ENCODE measurements at regions not wholly inside any gene's neighbourhood (a gene's known extent, or its start where the extent isn't known, plus 50 kb on each side); places are given as distances from the start of the nearest gene placed in this dataset.
"Not testable (repeated sequence)": the region's sequence is repeated elsewhere in the genome, so short reads cannot be mapped to it uniquely, and the experiment has no call there.

GRCh38 chr21:9744593-9744992, 776.8 kb upstream of the TPTE start:
- not testable (repeated sequence) for H3F3A ChIP-seq (ENCODE audit: insufficient read depth); H3K4me3 ChIP-seq (ENCODE audit: insufficient read depth, low read length, poor library complexity, severe bottlenecking); H3K36me3 ChIP-seq (ENCODE audit: low read length); H3K9me2 ChIP-seq (replicated peaks; ENCODE audit: insufficient read depth, low read length); H3K9ac ChIP-seq (ENCODE audit: low read length); H3K27ac ChIP-seq (ENCODE audit: low read depth, low read length); H2AFZ ChIP-seq (ENCODE audit: low read depth, low read length, severe bottlenecking); H3K79me2 ChIP-seq (ENCODE audit: insufficient read depth, low read length); H4K20me1 ChIP-seq (ENCODE audit: low read depth, low read length); H3K27me3 ChIP-seq (ENCODE audit: low read length); H3K9me3 ChIP-seq (ENCODE audit: insufficient read depth, low read length); H3K4me2 ChIP-seq (ENCODE audit: low read depth, low read length, poor library complexity, severe bottlenecking)

DNA sequence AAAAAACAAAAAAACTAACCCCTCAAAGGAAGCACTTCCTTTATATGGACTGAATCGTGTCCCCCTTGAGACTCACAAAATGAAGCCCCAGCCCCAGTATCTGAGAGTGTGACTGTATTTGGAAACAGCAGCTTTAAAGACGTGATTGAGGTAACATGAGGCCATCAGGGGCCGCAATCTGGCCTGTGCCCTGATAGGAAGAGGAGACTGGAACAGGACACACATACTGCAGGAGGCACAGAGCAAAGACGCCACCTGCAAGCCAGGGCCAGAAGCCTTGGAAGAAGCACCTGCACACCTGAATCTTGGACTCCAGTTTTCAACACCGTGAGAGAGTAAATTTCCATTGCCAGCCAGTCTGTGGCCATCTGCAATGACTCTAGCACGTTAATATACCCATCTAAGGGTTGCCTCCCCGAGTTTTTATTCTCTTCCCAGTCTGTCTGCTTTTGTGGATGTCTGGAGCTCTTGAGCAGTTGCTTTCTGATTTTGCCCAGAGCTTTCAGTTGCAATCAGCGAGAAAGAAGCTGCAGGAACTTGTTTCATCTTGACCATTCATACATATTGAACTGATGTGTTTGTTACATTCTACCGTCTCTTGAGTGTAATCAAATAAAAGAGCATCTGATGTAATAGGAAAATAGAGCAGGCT, 775.8 kb upstream of the TPTE start:
- H2AFZ ChIP-seq (ENCODE audit: low read depth, low read length, severe bottlenecking); H3K9ac ChIP-seq (ENCODE audit: low read length); H3K27ac ChIP-seq (ENCODE audit: low read depth, low read length); H3K4me2 ChIP-seq (ENCODE audit: low read depth, low read length, poor library complexity, severe bottlenecking); H3K36me3 ChIP-seq (ENCODE audit: low read length); H3K27me3 ChIP-seq (ENCODE audit: low read length); H3K9me3 ChIP-seq (ENCODE audit: insufficient read depth, low read length); H4K20me1 ChIP-seq (ENCODE audit: low read depth, low read length); H3K79me2 ChIP-seq (ENCODE audit: insufficient read depth, low read length); H3F3A ChIP-seq (ENCODE audit: insufficient read depth); H3K9me2 ChIP-seq (replicated peaks; ENCODE audit: insufficient read depth, low read length); H3K4me3 ChIP-seq (ENCODE audit: insufficient read depth, low read length, poor library complexity, severe bottlenecking): not testable (repeated sequence)

DNA sequence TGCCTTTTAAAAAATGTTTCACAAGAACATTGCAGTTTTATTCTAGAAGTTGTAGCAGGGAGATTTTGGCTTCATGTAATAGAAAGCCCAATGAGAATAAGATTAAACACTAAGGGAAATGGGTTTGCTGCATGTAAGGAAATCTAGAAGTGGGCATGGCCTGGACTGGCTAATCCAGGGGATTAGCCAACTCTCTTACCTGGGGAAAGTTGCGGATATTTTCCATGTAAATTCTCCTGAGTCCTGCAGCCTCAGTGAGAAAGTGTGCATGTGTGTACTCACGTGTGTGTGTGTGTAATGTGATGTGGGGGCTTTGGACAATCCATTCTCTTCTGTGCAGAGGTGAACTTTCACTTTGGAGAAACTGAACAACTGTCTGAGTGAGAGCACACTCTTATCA, 775.1 kb upstream of the TPTE start:
- H3K9me3 ChIP-seq (ENCODE audit: insufficient read depth, low read length); H2AFZ ChIP-seq (ENCODE audit: low read depth, low read length, severe bottlenecking); H3K79me2 ChIP-seq (ENCODE audit: insufficient read depth, low read length); H3K4me2 ChIP-seq (ENCODE audit: low read depth, low read length, poor library complexity, severe bottlenecking); H3K9ac ChIP-seq (ENCODE audit: low read length); H4K20me1 ChIP-seq (ENCODE audit: low read depth, low read length); H3K27ac ChIP-seq (ENCODE audit: low read depth, low read length); H3K4me3 ChIP-seq (ENCODE audit: insufficient read depth, low read length, poor library complexity, severe bottlenecking); H3K36me3 ChIP-seq (ENCODE audit: low read length); H3K9me2 ChIP-seq (replicated peaks; ENCODE audit: insufficient read depth, low read length); H3F3A ChIP-seq (ENCODE audit: insufficient read depth); H3K27me3 ChIP-seq (ENCODE audit: low read length): not testable (repeated sequence)

DNA sequence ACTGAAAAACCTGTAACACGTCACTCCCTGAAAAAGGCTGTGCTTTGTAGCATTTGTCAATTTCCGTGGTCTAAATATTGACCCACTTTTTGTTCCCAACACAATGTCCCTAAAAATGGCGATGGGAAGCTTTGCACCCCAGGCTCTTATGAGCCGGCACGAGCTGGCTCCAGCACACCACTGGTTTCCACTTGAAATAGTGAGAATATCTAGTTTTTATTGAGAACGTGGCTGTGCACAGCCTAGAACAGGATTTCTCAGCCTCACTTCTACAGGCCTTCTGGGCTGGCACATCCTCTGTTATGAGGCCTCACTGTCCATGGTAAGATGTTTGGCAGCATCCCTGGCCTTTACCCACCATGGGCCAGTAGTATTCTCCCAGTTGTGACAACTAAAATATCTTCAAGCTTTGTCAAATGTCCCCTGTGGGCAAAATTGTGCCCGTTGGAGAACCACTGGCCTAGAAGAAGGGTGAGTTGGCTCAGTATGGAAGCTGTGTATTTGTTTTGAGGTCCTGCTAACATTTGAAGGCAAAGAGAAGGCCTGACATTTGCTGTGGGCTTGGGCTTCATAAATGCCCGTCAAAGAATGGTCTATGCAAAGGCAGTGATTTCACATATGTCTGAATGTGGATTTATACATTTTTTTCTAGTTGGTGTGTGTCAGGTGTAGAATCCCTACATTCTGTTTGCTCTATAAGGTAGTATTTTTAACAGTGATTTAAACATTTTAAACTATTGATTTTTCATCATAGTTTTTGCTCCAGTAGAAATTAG, 774.4 kb upstream of the TPTE start:
- H3K27ac ChIP-seq (ENCODE audit: low read depth, low read length); H3K9ac ChIP-seq (ENCODE audit: low read length); H4K20me1 ChIP-seq (ENCODE audit: low read depth, low read length); H3K4me2 ChIP-seq (ENCODE audit: low read depth, low read length, poor library complexity, severe bottlenecking); H3K9me3 ChIP-seq (ENCODE audit: insufficient read depth, low read length); H3K79me2 ChIP-seq (ENCODE audit: insufficient read depth, low read length); H3K9me2 ChIP-seq (replicated peaks; ENCODE audit: insufficient read depth, low read length); H3F3A ChIP-seq (ENCODE audit: insufficient read depth); H3K36me3 ChIP-seq (ENCODE audit: low read length); H3K27me3 ChIP-seq (ENCODE audit: low read length); H3K4me3 ChIP-seq (ENCODE audit: insufficient read depth, low read length, poor library complexity, severe bottlenecking); H2AFZ ChIP-seq (ENCODE audit: low read depth, low read length, severe bottlenecking): not testable (repeated sequence)

- not testable (repeated sequence) for H2AFZ ChIP-seq (ENCODE audit: low read depth, low read length, severe bottlenecking); H3K9me3 ChIP-seq (ENCODE audit: insufficient read depth, low read length); H3K4me2 ChIP-seq (ENCODE audit: low read depth, low read length, poor library complexity, severe bottlenecking); H3K27me3 ChIP-seq (ENCODE audit: low read length); H3K9ac ChIP-seq (ENCODE audit: low read length); H3K27ac ChIP-seq (ENCODE audit: low read depth, low read length); H3F3A ChIP-seq (ENCODE audit: insufficient read depth); H4K20me1 ChIP-seq (ENCODE audit: low read depth, low read length); H3K79me2 ChIP-seq (ENCODE audit: insufficient read depth, low read length); H3K36me3 ChIP-seq (ENCODE audit: low read length); H3K4me3 ChIP-seq (ENCODE audit: insufficient read depth, low read length, poor library complexity, severe bottlenecking); H3K9me2 ChIP-seq (replicated peaks; ENCODE audit: insufficient read depth, low read length)
These were observed 773.5 kb upstream of the TPTE start for GRCh38 chr21:9747870-9748269.

DNA sequence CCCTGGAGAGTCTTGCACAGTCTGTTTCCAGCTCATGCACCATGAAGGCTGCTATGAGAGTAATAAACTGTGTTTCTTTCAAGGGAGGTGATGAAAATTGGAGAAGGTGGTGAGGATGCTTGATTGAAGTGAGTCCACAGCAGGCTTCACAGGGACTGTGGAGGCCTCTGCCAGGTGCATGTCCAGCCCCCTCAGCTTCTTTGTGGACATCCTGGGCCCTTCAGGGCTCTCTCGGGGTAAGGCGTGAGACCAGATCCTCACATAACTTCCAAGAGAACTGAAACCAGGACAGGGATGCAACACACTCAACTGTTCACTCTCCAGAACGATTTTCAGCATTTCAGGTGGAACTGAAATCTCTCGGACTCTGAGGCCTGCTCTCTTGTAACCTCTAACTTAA, 772.9 kb upstream of the TPTE start:
- not testable (repeated sequence) for H3K27ac ChIP-seq (ENCODE audit: low read depth, low read length); H3K9me2 ChIP-seq (replicated peaks; ENCODE audit: insufficient read depth, low read length); H4K20me1 ChIP-seq (ENCODE audit: low read depth, low read length); H3K4me2 ChIP-seq (ENCODE audit: low read depth, low read length, poor library complexity, severe bottlenecking); H3F3A ChIP-seq (ENCODE audit: insufficient read depth); H3K9ac ChIP-seq (ENCODE audit: low read length); H2AFZ ChIP-seq (ENCODE audit: low read depth, low read length, severe bottlenecking); H3K79me2 ChIP-seq (ENCODE audit: insufficient read depth, low read length); H3K4me3 ChIP-seq (ENCODE audit: insufficient read depth, low read length, poor library complexity, severe bottlenecking); H3K36me3 ChIP-seq (ENCODE audit: low read length); H3K9me3 ChIP-seq (ENCODE audit: insufficient read depth, low read length); H3K27me3 ChIP-seq (ENCODE audit: low read length)

DNA sequence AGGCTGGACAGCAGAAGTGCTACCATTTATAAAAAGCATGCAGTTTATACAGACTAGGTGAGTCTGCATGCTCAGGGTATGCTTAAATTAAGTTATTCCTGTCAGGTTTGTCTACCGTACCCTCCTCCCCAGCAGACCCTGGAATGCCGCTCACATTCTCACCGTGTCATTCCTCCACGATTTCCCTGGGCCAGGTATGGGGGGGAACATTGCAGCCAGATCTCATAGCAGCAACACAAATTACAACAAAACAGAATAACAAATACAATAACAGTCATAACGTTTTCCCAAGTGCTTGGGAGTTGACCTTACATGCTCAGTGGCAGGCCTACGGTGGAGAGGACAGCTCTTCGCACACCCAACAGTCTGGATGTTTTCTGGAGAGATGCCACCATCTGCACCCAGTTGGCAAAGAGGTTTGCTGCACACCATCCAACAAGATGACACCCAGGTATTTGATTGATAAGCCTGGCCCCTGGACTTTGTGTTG, 771.6 kb upstream of the TPTE start:
- H3K79me2 ChIP-seq (ENCODE audit: insufficient read depth, low read length); H3K4me2 ChIP-seq (ENCODE audit: low read depth, low read length, poor library complexity, severe bottlenecking); H3K36me3 ChIP-seq (ENCODE audit: low read length); H3K27ac ChIP-seq (ENCODE audit: low read depth, low read length); H3K9me3 ChIP-seq (ENCODE audit: insufficient read depth, low read length); H4K20me1 ChIP-seq (ENCODE audit: low read depth, low read length); H3K27me3 ChIP-seq (ENCODE audit: low read length); H2AFZ ChIP-seq (ENCODE audit: low read depth, low read length, severe bottlenecking); H3K4me3 ChIP-seq (ENCODE audit: insufficient read depth, low read length, poor library complexity, severe bottlenecking); H3F3A ChIP-seq (ENCODE audit: insufficient read depth); H3K9ac ChIP-seq (ENCODE audit: low read length); H3K9me2 ChIP-seq (replicated peaks; ENCODE audit: insufficient read depth, low read length): not testable (repeated sequence)
